GM12874 (cell line): ENCODE measurements at regions not wholly inside any gene's neighbourhood (a gene's known extent, or its start where the extent isn't known, plus 50 kb on each side); places are given as distances from the start of the nearest gene placed in this dataset.

Source experiments
- CTCF ChIP-seq: IDR thresholded peaks from 2 replicates; pipeline ENCODE4 v1.5.1; 2011; ENCODE audit warnings: low read depth, mild to moderate bottlenecking, control low read depth, low read length, moderate library complexity; ENCODE audit not compliant: insufficient read depth

GRCh38 chr3:117681619-117682018 lies 972.0 kb downstream of the TUSC7 start:
- TF ChIP-seq CTCF, result no peak

DNA sequence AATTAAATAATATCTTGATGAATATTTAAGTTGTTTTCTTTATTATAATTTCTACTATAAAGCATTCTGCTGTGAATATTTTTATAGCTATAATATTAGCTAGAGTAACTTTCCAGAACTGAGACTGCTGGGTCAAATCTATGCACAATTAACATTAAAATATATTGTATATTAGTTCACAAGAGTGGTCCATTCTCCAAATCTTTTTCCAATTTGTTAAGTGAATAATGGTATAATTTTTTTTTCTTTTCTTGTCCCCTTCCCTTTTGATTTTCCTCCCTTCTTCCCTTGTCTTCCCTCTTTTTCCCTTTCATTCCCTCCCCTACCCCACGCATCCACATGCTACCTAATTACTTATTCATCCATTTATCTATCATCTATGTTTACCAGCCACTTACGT lies 977.5 kb downstream of the TUSC7 start:
- no peak for TF ChIP-seq CTCF

DNA sequence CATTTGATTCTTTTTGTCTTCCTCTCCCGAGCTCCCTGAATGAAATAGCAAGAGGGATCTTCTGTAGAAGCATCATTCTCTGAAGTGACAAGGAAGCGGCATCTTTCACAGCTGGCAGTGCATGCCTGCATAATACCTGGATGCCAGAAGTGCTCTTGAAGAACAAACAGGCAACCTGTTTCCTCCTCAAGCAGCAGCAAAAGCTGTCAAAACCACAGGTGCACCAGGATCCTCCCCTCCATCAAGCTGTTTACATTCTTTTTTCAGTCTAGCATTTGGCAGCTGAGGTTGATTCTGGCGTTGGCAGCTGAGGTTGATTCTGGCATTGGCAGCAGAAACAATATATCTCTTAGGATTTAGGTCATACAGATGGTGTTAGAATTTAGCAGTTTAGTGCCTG lies 979.0 kb downstream of the TUSC7 start:
- no peak for TF ChIP-seq CTCF

- no peak for TF ChIP-seq CTCF
Observed at GRCh38 chr3:117691526-117691925, 981.9 kb downstream of the TUSC7 start.

GRCh38 chr3:117692416-117692995 lies 982.9 kb downstream of the TUSC7 start:
- no peak for TF ChIP-seq CTCF

- TF ChIP-seq CTCF, result no peak
Observed at GRCh38 chr3:117695321-117695720, 985.7 kb downstream of the TUSC7 start.

DNA sequence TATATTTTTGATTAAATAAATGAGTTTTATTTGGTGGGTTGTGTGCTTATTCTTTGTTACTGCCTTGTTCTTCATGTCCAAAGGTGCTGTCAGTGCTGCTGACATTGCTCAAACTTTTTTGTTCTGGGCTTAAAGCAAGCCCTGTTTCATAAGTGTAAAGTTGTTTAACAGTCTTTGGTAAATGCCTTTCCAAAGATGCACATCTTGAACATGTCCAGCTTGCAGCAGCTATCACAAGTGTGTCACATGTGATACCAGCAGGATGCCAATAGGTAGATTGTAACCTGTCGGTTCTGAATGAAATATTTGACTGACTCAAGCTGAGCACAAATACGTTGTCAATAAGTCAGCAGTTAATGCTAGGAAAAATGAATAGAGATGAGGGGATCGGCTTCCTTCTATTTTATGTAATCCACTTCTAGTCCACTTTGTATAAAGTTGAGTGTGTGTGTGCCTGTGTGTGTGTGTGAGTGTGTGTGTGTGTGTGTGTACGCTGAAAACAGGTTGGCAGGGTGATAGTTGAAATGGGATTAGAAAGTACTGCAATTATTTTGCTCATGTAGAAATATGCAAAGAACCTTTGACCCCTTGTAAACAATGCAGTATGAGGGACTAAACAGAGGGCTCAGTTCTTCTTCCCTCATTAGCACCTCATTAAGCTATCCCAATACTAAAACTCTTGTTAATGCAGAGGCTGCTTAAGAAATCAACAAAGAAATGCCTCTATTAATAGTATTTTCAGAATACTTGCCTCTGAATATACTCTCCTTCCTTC lies 986.5 kb downstream of the TUSC7 start:
- no peak for TF ChIP-seq CTCF
